DND-41 (cell line): ENCODE measurements at regions not wholly inside any gene's neighbourhood (a gene's known extent, or its start where the extent isn't known, plus 50 kb on each side); places are given as distances from the start of the nearest gene placed in this dataset.

Experiments used
- ATAC-seq: fragments of 200-7000 bp; cut with Tn5 transposase; 3 replicates; pipeline ENCODE4 v1.9.1; 2021; ENCODE audit warnings: low read depth; ENCODE audit not compliant: insufficient read depth
- DNase-seq: peaks from one replicate; pipeline ENCODE4 v3.0.0-alpha.2; 2020
- H2AFZ ChIP-seq: 2 replicates; pipeline ENCODE4 v1.6.0; 2012; ENCODE audit warnings: low read depth, low read length
- H3K27ac ChIP-seq: 2 replicates; pipeline ENCODE4 v1.5.1; 2012; ENCODE audit warnings: low read length, inconsistent platforms
- H3K27me3 ChIP-seq: fragments of 200-600 bp; sonication (generic); 2 replicates; pipeline ENCODE4 v1.6.0; 2012; ENCODE audit warnings: low read length, mild to moderate bottlenecking, inconsistent platforms; ENCODE audit not compliant: insufficient read depth, poor library complexity
- H3K36me3 ChIP-seq: 2 replicates; pipeline ENCODE4 v1.5.1; 2012; ENCODE audit warnings: low read length, inconsistent platforms; ENCODE audit not compliant: insufficient read depth
- H3K4me1 ChIP-seq: 2 replicates; pipeline ENCODE4 v1.5.1; 2012; ENCODE audit warnings: mild to moderate bottlenecking, low read length; ENCODE audit not compliant: insufficient read depth
- H3K4me2 ChIP-seq: 2 replicates; pipeline ENCODE4 v1.6.0; 2012; ENCODE audit warnings: mild to moderate bottlenecking, moderate library complexity, low read length, inconsistent platforms; ENCODE audit not compliant: insufficient read depth
- H3K4me3 ChIP-seq, 2 experiments: fragments of 200-600 bp in 1 of 2; shearing (Covaris generic) in 1 of 2; 2 replicates each; pipeline ENCODE4 v1.5.1; 2012 to 2016; ENCODE audit warnings: inconsistent platforms in 2 of 2, low read length in 2 of 2, mild to moderate bottlenecking in 2 of 2, low read depth in 1 of 2, moderate library complexity in 1 of 2
- H3K79me2 ChIP-seq: 2 replicates; pipeline ENCODE4 v1.6.0; 2012; ENCODE audit warnings: low read length, inconsistent platforms; ENCODE audit not compliant: insufficient read depth
- H3K9ac ChIP-seq: 2 replicates; pipeline ENCODE4 v1.6.0; 2012; ENCODE audit warnings: low read depth, mild to moderate bottlenecking, inconsistent platforms, low read length, moderate library complexity
- H3K9me3 ChIP-seq: 2 replicates; pipeline ENCODE4 v1.5.1; 2012; ENCODE audit warnings: low read length, moderate library complexity, mild to moderate bottlenecking, inconsistent platforms; ENCODE audit not compliant: insufficient read depth, severe bottlenecking
- H4K20me1 ChIP-seq: 2 replicates; pipeline ENCODE4 v1.6.0; 2012; ENCODE audit warnings: low read length; ENCODE audit not compliant: insufficient read depth
- EZH2 ChIP-seq: IDR thresholded peaks from 3 replicates; pipeline ENCODE4 v1.6.1; 2012; ENCODE audit warnings: borderline replicate concordance, low read depth, mild to moderate bottlenecking, moderate library complexity, low read length, inconsistent platforms; ENCODE audit not compliant: severe bottlenecking
- TF ChIP-seq, protein P1 (sequence below): IDR thresholded peaks from 2 replicates; pipeline ENCODE4 v1.5.1; 2012; ENCODE audit warnings: borderline replicate concordance, low read length, moderate library complexity, mild to moderate bottlenecking; ENCODE audit not compliant: poor library complexity, severe bottlenecking; ENCODE audit errors: extremely low read depth

DNA sequence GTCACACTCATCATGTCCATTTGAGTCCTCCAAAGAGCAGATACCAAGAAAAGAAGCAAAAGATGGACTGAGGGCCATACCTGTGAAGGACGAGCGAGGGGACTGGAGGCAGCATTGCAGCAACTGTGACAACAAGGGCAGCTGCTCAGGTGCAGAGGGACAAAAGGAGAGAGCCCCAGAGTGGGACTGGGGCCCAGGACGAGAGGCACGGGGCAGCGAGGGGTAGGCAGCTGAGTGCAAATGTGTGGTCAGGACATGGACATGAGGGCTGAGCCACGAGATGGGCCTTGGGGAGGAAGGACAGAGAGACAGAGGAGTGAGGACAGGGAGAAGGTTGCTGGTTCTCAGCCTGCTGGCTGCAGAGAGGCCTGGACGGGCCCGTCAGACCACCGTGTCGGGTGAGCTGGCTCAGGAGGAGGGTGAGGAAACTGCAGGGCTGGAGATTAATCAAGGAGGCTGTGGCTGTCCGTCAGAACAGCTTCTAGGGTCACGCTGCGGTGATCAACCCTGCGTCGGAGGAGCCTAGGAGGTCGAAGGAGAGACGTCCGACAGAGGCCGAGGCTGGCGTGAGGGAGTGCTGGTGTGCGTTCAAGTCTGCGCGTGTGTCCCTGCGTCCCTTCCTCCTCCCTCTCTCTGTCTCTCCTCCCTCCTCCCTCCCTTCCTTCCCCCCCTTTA is 206.8 kb upstream of the HDAC4 start:
- H2AFZ ChIP-seq = no peak overlapping the region
- H3K4me2 ChIP-seq = no peak overlapping the region
- peak; percentile 3 for DNase-seq
- no peaks in the 10 kb centered on the region for H4K20me1 ChIP-seq
- H3K9me3 ChIP-seq = no peaks in the 10 kb centered on the region
- H3K4me1 ChIP-seq = peaks cover 28% of the 10 kb centered on the region
- no peak overlapping the region for H3K9ac ChIP-seq
- peak overlapping the region; percentile 4; the same call in 1 of the 2 replicates for H3K27ac ChIP-seq
- H3K36me3 ChIP-seq = no peaks in the 10 kb centered on the region
- ATAC-seq = no peak
- TF ChIP-seq, protein P1, sequence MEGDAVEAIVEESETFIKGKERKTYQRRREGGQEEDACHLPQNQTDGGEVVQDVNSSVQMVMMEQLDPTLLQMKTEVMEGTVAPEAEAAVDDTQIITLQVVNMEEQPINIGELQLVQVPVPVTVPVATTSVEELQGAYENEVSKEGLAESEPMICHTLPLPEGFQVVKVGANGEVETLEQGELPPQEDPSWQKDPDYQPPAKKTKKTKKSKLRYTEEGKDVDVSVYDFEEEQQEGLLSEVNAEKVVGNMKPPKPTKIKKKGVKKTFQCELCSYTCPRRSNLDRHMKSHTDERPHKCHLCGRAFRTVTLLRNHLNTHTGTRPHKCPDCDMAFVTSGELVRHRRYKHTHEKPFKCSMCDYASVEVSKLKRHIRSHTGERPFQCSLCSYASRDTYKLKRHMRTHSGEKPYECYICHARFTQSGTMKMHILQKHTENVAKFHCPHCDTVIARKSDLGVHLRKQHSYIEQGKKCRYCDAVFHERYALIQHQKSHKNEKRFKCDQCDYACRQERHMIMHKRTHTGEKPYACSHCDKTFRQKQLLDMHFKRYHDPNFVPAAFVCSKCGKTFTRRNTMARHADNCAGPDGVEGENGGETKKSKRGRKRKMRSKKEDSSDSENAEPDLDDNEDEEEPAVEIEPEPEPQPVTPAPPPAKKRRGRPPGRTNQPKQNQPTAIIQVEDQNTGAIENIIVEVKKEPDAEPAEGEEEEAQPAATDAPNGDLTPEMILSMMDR = no peak
- TF ChIP-seq EZH2 = no peak
- H3K4me3 ChIP-seq = no peak overlapping the region
- no peaks in the 10 kb centered on the region for H3K79me2 ChIP-seq
- no peaks in the 10 kb centered on the region for H3K27me3 ChIP-seq

DNA sequence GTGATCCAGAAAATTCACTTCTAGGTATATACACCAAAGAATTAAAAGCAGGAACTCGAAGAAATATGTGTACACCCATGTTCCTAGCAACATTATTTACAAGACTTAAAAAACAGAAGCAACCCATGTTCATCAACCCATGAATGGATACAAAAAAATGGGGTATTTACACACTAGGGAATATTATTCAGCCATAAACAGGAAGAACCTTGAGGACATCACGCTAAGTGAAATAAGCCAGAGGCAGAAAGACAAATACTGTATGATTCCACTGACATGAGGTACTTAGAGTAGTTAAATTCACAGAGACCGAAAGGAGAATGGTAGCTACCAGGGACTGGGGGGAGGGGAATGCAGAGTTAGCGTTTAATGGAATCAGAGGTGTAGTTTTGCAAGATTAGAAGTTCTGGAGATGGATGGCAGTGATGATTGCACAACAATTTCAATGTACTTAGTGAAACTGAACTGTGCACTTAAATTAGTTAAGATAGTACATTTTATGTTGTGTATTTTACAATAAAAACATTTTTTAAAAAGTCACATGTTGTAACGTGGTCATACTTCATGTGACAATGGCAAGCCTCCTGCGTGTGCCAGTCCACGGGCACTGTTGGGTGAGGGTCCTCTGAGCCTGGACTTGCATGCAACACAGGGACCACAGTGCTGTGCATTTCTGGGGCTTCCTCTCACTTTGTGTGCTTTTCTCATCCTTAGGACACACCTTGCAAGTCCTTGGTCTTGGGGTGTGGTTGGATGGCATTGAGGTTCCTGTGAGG is 206.1 kb upstream of the HDAC4 start:
- H3K36me3 ChIP-seq = no peaks in the 10 kb centered on the region
- H3K27ac ChIP-seq = peak overlapping the region; percentile 4; the same call in 1 of the 2 replicates
- ATAC-seq (no peak), DNase-seq (peak; percentile 1)
- TF ChIP-seq, protein P1 = no peak
- TF ChIP-seq EZH2 = no peak
- H3K4me2 ChIP-seq = no peak overlapping the region
- no peak overlapping the region for H3K9ac ChIP-seq
- peaks cover 36% of the 10 kb centered on the region for H3K4me1 ChIP-seq
- H3K27me3 ChIP-seq = no peaks in the 10 kb centered on the region
- H3K9me3 ChIP-seq = no peaks in the 10 kb centered on the region
- no peaks in the 10 kb centered on the region for H4K20me1 ChIP-seq
- no peak overlapping the region for H2AFZ ChIP-seq
- H3K4me3 ChIP-seq = no peak overlapping the region
- H3K79me2 ChIP-seq = no peaks in the 10 kb centered on the region

DNA sequence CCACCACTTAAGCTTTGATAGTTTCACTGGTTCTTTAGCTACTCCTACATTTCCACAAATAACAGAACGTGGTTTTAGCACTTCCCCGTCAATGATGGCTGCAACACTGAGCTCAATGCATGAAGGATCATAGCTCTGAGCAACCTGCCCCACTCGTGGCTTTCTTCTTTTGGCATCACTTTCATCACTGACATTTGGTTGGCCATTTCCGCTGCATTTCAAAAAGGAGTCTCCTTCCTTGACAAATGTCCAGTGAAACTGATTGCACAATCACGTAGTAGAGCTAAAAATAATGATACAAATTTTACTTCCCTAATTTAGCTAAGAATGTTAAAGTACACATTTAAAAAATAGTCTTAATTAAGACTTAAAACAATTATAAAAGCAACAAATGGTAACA is 205.2 kb upstream of the HDAC4 start:
- Histone ChIP-seq H2AFZ (no peak overlapping the region), H3K27ac (peak overlapping the region; percentile 57), H3K36me3 (no peaks in the 10 kb centered on the region), H4K20me1 (no peaks in the 10 kb centered on the region), H3K79me2 (no peaks in the 10 kb centered on the region), H3K9ac (no peak overlapping the region), H3K4me2 (no peak overlapping the region), H3K4me3 (no peak overlapping the region), H3K27me3 (no peaks in the 10 kb centered on the region), H3K4me1 (peaks cover 45% of the 10 kb centered on the region), H3K9me3 (no peaks in the 10 kb centered on the region)
- TF ChIP-seq, protein P1 = no peak
- TF ChIP-seq EZH2 = no peak
- no peak; the same call in 2 of the 3 replicates for ATAC-seq
- peak; percentile 36 for DNase-seq
